ENCODE measurements at regions not wholly inside any gene's neighbourhood (a gene's known extent, or its start where the extent isn't known, plus 50 kb on each side); places are given as distances from the start of the nearest gene placed in this dataset.

DNA sequence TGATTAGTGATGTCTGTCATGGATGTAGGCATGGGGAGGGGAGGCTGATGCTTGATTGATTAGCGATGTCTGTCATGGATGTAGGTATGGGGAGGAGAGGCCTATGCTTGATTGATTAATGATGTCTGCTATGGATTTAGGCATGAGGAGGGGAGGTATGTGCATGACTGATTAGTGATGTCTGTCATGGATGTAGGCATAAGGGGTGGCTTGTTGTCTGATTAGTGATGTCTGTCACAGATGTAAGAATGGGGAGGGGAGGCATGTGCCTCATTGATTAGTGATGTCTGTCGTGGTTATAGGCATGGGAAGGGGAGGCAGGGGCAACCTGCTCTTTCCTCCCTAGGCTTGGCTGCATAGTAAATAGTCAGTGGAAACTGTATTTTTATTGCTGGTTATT is 409.4 kb downstream of the HAPSTR1 start:
- no peak for TF ChIP-seq POLR2A (IDR thresholded peaks at IDR 0.05; ENCODE audit: low read depth, low read length)
- no peak for TF ChIP-seq POLR2AphosphoS5 (IDR thresholded peaks at IDR 0.05; ENCODE audit: low read depth, low read length)
- no peak for TF ChIP-seq TAF1 (IDR thresholded peaks at IDR 0.05; ENCODE audit: low read depth, low read length)
- TF ChIP-seq POU2F2 (IDR thresholded peaks at IDR 0.05; ENCODE audit: low read depth, low read length), result no peak
- TF ChIP-seq PAX5 (IDR thresholded peaks at IDR 0.05; ENCODE audit: insufficient read depth, low read length, severe bottlenecking), result no peak
- TF ChIP-seq SPI1 (IDR thresholded peaks at IDR 0.05; ENCODE audit: low read depth, low read length), result no peak

Data from GM12891 (cell line).